Liver (tissue), 8 donors: ENCODE measurements at regions not wholly inside any gene's neighbourhood (a gene's known extent, or its start where the extent isn't known, plus 50 kb on each side); places are given as distances from the start of the nearest gene placed in this dataset.

Experiments used
- DNase-seq: peaks from one replicate; pipeline ENCODE4 v3.0.0-alpha.2; 2017; ENCODE audit warnings: low spot score
- H3K27ac ChIP-seq, 2 donors: one replicate each; pipeline ENCODE4 v1.7.0; 2013; ENCODE audit warnings: inconsistent platforms in 2 of 2, low read length in 2 of 2, control low read depth in 1 of 2, low read depth in 1 of 2, mild to moderate bottlenecking in 1 of 2
- H3K27me3 ChIP-seq, 4 donors: one replicate each; pipeline versions ENCODE4 v1.6.1 to v1.7.0; 2013; ENCODE audit warnings: low read length in 3 of 4, inconsistent platforms in 1 of 4, mild to moderate bottlenecking in 1 of 4, moderate library complexity in 1 of 4; ENCODE audit not compliant: control insufficient read depth in 4 of 4, insufficient read depth in 4 of 4
- H3K36me3 ChIP-seq, 4 donors: one replicate each; pipeline versions ENCODE4 v1.6.1 to v1.7.0; 2013; ENCODE audit warnings: low read length in 3 of 4, mild to moderate bottlenecking in 3 of 4, low read depth in 1 of 4, moderate library complexity in 1 of 4; ENCODE audit not compliant: control insufficient read depth in 4 of 4, insufficient read depth in 3 of 4
- H3K4me1 ChIP-seq, 4 donors: one replicate each; pipeline versions ENCODE4 v1.6.1 to v1.7.0; 2013; ENCODE audit warnings: low read length in 3 of 4, mild to moderate bottlenecking in 3 of 4, moderate library complexity in 1 of 4; ENCODE audit not compliant: control insufficient read depth in 4 of 4, insufficient read depth in 4 of 4
- H3K4me3 ChIP-seq, 3 donors: one replicate each; pipeline versions ENCODE4 v1.6.1 to v1.7.0; 2013; ENCODE audit warnings: low read length in 3 of 3, control low read depth in 1 of 3, low read depth in 1 of 3, mild to moderate bottlenecking in 1 of 3
- H3K9ac ChIP-seq, 2 donors: one replicate each; pipeline ENCODE4 v1.7.0; 2013; ENCODE audit warnings: low read length in 2 of 2, mild to moderate bottlenecking in 2 of 2, moderate library complexity in 2 of 2, control low read depth in 1 of 2, low read depth in 1 of 2
- H3K9me3 ChIP-seq, 4 donors: one replicate each; pipeline versions ENCODE4 v1.6.1 to v1.7.0; 2013; ENCODE audit warnings: low read length in 3 of 4; ENCODE audit not compliant: control insufficient read depth in 4 of 4
- CTCF ChIP-seq: fragments of 150-350 bp; IDR thresholded peaks from 2 replicates; pipeline ENCODE4 v1.5.1; 2017; ENCODE audit warnings: improper control_type of control experiment, low read depth, low read length; ENCODE audit not compliant: missing input control
- EGR1 ChIP-seq, 2 donors: IDR thresholded peaks; 2 replicates each; pipeline ENCODE4 v1.6.1; 2016 to 2018; ENCODE audit warnings: antibody characterized with exemption in 2 of 2, low read depth in 2 of 2
- FOXA1 ChIP-seq: IDR thresholded peaks from 2 replicates; pipeline ENCODE4 v1.6.1; 2016; ENCODE audit warnings: antibody characterized with exemption
- GABPA ChIP-seq, 2 donors: IDR thresholded peaks in 1 of 2; conservative IDR thresholded peaks in 1 of 2; 2 replicates each; pipeline ENCODE4 v1.6.1; 2016; ENCODE audit warnings: antibody characterized with exemption in 2 of 2, mild to moderate bottlenecking in 1 of 2, moderate library complexity in 1 of 2
- HNF4A ChIP-seq, 2 donors: conservative IDR thresholded peaks; 2 replicates each; pipeline ENCODE4 v1.6.1; 2016; ENCODE audit warnings: antibody characterized with exemption in 2 of 2, mild to moderate bottlenecking in 2 of 2
- HNF4G ChIP-seq: IDR thresholded peaks from 2 replicates; pipeline ENCODE4 v1.6.1; 2016; ENCODE audit warnings: antibody characterized with exemption
- NR2F2 ChIP-seq: IDR thresholded peaks from 2 replicates; pipeline ENCODE4 v1.6.1; 2016; ENCODE audit warnings: antibody characterized with exemption
- RAD21 ChIP-seq, 2 donors: IDR thresholded peaks; 2 replicates each; pipeline ENCODE4 v1.6.1; 2016; ENCODE audit warnings: antibody characterized with exemption in 2 of 2, mild to moderate bottlenecking in 2 of 2
- RXRA ChIP-seq, 2 donors: IDR thresholded peaks; 2 replicates each; pipeline ENCODE4 v1.6.1; 2017 to 2018; ENCODE audit warnings: antibody characterized with exemption in 2 of 2, mild to moderate bottlenecking in 1 of 2
- SP1 ChIP-seq: IDR thresholded peaks from 2 replicates; pipeline ENCODE4 v1.6.1; 2018; ENCODE audit warnings: antibody characterized with exemption, mild to moderate bottlenecking
- ZBTB33 ChIP-seq: IDR thresholded peaks from 2 replicates; pipeline ENCODE4 v1.6.1; 2016; ENCODE audit warnings: antibody characterized with exemption
- WGBS: extraction: QIAGEN DNeasy Blood & Tissue Kit; methylation state at CpG from one replicate; pipeline ENCODE4 v1.1.7; 2013; 5-methylcytosine and 5-hydroxymethylcytosine counted together
- TF ChIP-seq, protein P1 (sequence below): IDR thresholded peaks from 2 replicates; pipeline ENCODE4 v1.6.1; 2016; ENCODE audit warnings: antibody characterized with exemption, mild to moderate bottlenecking
- TF ChIP-seq, protein P2 (sequence below): IDR thresholded peaks from 2 replicates; pipeline ENCODE4 v1.6.1; 2016; ENCODE audit warnings: antibody characterized with exemption
- donor health status: healthy.
- donor health status: healthy.
- donor health status: healthy.
- donor health status: healthy.
- donor health status: healthy.

DNA sequence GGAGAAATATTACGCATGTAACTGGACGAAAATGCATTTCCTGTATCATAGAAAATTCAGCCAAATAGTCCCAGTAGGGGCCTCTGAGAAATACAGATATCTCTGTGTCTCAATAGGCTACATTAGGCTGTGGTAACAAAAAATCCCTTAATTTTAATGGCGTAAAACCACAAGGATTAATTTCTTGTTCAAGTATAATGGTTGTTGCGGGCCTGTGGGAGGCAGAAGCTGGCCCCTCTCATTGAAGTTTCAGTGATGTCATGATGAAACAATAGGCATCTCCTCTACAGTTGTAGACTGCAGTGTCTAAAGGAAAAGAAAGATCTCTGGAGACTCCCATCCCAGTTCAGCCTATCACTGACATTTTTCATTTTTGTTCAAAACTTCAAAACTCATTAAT, 1625.6 kb upstream of the C9orf72 start:
- no peak for TF ChIP-seq CTCF
- TF ChIP-seq, protein P1, sequence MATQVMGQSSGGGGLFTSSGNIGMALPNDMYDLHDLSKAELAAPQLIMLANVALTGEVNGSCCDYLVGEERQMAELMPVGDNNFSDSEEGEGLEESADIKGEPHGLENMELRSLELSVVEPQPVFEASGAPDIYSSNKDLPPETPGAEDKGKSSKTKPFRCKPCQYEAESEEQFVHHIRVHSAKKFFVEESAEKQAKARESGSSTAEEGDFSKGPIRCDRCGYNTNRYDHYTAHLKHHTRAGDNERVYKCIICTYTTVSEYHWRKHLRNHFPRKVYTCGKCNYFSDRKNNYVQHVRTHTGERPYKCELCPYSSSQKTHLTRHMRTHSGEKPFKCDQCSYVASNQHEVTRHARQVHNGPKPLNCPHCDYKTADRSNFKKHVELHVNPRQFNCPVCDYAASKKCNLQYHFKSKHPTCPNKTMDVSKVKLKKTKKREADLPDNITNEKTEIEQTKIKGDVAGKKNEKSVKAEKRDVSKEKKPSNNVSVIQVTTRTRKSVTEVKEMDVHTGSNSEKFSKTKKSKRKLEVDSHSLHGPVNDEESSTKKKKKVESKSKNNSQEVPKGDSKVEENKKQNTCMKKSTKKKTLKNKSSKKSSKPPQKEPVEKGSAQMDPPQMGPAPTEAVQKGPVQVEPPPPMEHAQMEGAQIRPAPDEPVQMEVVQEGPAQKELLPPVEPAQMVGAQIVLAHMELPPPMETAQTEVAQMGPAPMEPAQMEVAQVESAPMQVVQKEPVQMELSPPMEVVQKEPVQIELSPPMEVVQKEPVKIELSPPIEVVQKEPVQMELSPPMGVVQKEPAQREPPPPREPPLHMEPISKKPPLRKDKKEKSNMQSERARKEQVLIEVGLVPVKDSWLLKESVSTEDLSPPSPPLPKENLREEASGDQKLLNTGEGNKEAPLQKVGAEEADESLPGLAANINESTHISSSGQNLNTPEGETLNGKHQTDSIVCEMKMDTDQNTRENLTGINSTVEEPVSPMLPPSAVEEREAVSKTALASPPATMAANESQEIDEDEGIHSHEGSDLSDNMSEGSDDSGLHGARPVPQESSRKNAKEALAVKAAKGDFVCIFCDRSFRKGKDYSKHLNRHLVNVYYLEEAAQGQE = no peak
- TF ChIP-seq NR2F2 = no peak
- TF ChIP-seq HNF4G = no peak
- TF ChIP-seq RAD21 (IDR thresholded peaks at IDR 0.05) = no peak
- no peak for TF ChIP-seq FOXA1
- TF ChIP-seq RXRA (IDR thresholded peaks at IDR 0.05) = no peak
- TF ChIP-seq GABPA (IDR thresholded peaks at IDR 0.05 in 1 of 2, conservative IDR thresholded peaks at IDR 0.05 in 1 of 2) = no peak
- no peak for TF ChIP-seq SP1
- no peaks in the 10 kb centered on the region for H3K9me3 ChIP-seq
- no peak for DNase-seq
- no peaks in the 10 kb centered on the region for H3K36me3 ChIP-seq
- H3K27ac ChIP-seq = no peak overlapping the region
- no peaks in the 10 kb centered on the region for H3K27me3 ChIP-seq
- no peaks in the 10 kb centered on the region for H3K4me1 ChIP-seq
- WGBS = 72% methylated on average over 4 of the region's 4 CpGs
- no peak overlapping the region for H3K4me3 ChIP-seq
- H3K9ac ChIP-seq = no peak overlapping the region

GRCh38 chr9:29199975-29200374, 1626.7 kb upstream of the C9orf72 start:
- Histone ChIP-seq H3K4me1 (no peaks in the 10 kb centered on the region), H3K9ac (no peak overlapping the region), H3K36me3 (no peaks in the 10 kb centered on the region), H3K9me3 (no peaks in the 10 kb centered on the region), H3K27me3 (no peaks in the 10 kb centered on the region), H3K27ac (no peak overlapping the region), H3K4me3 (no peak overlapping the region)
- no peak for TF ChIP-seq RXRA (IDR thresholded peaks at IDR 0.05)
- no peak for TF ChIP-seq HNF4A (conservative IDR thresholded peaks at IDR 0.05)
- no peak for TF ChIP-seq EGR1 (IDR thresholded peaks at IDR 0.05; ENCODE audit: low read depth in 2 of 2)
- TF ChIP-seq HNF4G = no peak
- no peak for TF ChIP-seq GABPA (IDR thresholded peaks at IDR 0.05 in 1 of 2, conservative IDR thresholded peaks at IDR 0.05 in 1 of 2)
- TF ChIP-seq NR2F2 = no peak
- TF ChIP-seq, protein P2, sequence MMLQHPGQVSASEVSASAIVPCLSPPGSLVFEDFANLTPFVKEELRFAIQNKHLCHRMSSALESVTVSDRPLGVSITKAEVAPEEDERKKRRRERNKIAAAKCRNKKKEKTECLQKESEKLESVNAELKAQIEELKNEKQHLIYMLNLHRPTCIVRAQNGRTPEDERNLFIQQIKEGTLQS = no peak
- TF ChIP-seq ZBTB33 = no peak
- TF ChIP-seq, protein P1 = no peak
- no peak for DNase-seq
- 77% methylated on average over 3 of the region's 3 CpGs for WGBS
